ENCODE measurements at regions not wholly inside any gene's neighbourhood (a gene's known extent, or its start where the extent isn't known, plus 50 kb on each side); places are given as distances from the start of the nearest gene placed in this dataset.

DNA sequence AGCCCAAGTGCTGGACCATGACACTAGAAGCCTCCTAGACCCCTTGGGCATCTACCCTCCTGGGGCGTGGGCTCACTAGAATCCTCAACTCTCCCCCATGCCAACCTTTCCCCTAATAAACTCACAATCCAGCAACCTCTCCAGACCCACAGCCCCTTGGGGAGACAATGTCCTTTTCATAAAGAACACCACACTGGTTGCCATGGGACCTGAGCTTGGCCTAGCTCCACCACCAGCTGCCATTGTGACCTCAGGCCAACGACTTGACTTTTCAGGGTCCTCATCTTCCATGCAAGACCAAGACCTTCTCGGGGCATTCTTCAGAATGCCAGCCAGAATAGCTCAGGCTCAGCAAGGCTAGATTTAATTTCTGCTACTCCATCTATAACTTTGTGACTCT is 128.1 kb upstream of the NPAS2 start:
- TF ChIP-seq HCFC1 (IDR thresholded peaks at IDR 0.05; ENCODE audit: low read length) (no peak), ZBED1 (IDR thresholded peaks at IDR 0.05; ENCODE audit: borderline replicate concordance) (no peak), JUND (IDR thresholded peaks at IDR 0.05; ENCODE audit: low read depth, low read length) (no peak), MYC (IDR thresholded peaks at IDR 0.05; ENCODE audit: insufficient read depth, insufficient read length, insufficient replicate concordance, low read length, severe bottlenecking) (no peak)
- TF ChIP-seq, protein P1, sequence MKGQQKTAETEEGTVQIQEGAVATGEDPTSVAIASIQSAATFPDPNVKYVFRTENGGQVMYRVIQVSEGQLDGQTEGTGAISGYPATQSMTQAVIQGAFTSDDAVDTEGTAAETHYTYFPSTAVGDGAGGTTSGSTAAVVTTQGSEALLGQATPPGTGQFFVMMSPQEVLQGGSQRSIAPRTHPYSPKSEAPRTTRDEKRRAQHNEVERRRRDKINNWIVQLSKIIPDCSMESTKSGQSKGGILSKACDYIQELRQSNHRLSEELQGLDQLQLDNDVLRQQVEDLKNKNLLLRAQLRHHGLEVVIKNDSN (IDR thresholded peaks at IDR 0.05; ENCODE audit: borderline replicate concordance, extremely low read length, insufficient read depth, low read depth, low read length): no peak
- TF ChIP-seq, protein P2, sequence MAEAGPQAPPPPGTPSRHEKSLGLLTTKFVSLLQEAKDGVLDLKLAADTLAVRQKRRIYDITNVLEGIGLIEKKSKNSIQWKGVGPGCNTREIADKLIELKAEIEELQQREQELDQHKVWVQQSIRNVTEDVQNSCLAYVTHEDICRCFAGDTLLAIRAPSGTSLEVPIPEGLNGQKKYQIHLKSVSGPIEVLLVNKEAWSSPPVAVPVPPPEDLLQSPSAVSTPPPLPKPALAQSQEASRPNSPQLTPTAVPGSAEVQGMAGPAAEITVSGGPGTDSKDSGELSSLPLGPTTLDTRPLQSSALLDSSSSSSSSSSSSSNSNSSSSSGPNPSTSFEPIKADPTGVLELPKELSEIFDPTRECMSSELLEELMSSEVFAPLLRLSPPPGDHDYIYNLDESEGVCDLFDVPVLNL (IDR thresholded peaks at IDR 0.05; ENCODE audit: low read depth, low read length): no peak
- TF ChIP-seq, protein P3, sequence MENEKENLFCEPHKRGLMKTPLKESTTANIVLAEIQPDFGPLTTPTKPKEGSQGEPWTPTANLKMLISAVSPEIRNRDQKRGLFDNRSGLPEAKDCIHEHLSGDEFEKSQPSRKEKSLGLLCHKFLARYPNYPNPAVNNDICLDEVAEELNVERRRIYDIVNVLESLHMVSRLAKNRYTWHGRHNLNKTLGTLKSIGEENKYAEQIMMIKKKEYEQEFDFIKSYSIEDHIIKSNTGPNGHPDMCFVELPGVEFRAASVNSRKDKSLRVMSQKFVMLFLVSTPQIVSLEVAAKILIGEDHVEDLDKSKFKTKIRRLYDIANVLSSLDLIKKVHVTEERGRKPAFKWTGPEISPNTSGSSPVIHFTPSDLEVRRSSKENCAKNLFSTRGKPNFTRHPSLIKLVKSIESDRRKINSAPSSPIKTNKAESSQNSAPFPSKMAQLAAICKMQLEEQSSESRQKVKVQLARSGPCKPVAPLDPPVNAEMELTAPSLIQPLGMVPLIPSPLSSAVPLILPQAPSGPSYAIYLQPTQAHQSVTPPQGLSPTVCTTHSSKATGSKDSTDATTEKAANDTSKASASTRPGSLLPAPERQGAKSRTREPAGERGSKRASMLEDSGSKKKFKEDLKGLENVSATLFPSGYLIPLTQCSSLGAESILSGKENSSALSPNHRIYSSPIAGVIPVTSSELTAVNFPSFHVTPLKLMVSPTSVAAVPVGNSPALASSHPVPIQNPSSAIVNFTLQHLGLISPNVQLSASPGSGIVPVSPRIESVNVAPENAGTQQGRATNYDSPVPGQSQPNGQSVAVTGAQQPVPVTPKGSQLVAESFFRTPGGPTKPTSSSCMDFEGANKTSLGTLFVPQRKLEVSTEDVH (IDR thresholded peaks at IDR 0.05; ENCODE audit: low read depth, partially characterized antibody): no peak

Data from GM12878 (cell line).